CD4-positive, CD25-positive, alpha-beta regulatory T cell (primary cell): ENCODE measurements at regions not wholly inside any gene's neighbourhood (a gene's known extent, or its start where the extent isn't known, plus 50 kb on each side); places are given as distances from the start of the nearest gene placed in this dataset.

Experiments
- ATAC-seq, 2 donors: fragments of 150-1000 bp; cut with Tn5 transposase; one replicate each; pipeline ENCODE4 v1.10.0; 2021; ENCODE audit warnings: low read depth in 2 of 2, moderate number of reproducible peaks in 2 of 2, moderate library complexity in 1 of 2
- DNase-seq, 3 donors: peaks; one replicate each; pipeline versions ENCODE4 v3.0.0 to v3.0.0-alpha.2; 2012 to 2022; ENCODE audit warnings: mixed read lengths in 1 of 3
- H3K27ac ChIP-seq: one replicate; pipeline ENCODE4 v1.7.0; 2013; ENCODE audit warnings: mild to moderate bottlenecking, low read length; ENCODE audit not compliant: insufficient read depth, poor library complexity, severe bottlenecking
- H3K27me3 ChIP-seq: one replicate; pipeline ENCODE4 v1.7.0; 2013; ENCODE audit warnings: low read length; ENCODE audit not compliant: control insufficient read depth, insufficient read depth
- H3K36me3 ChIP-seq: one replicate; pipeline ENCODE4 v1.7.0; 2013; ENCODE audit warnings: mild to moderate bottlenecking, low read length, moderate library complexity; ENCODE audit not compliant: control insufficient read depth, insufficient read depth
- H3K4me1 ChIP-seq: 2 replicates; pipeline ENCODE4 v1.7.0; 2013; ENCODE audit warnings: mild to moderate bottlenecking, low read length; ENCODE audit not compliant: insufficient read depth, control insufficient read depth, poor library complexity, severe bottlenecking
- H3K4me3 ChIP-seq: one replicate; pipeline ENCODE4 v1.7.0; 2013; ENCODE audit warnings: low read depth, mild to moderate bottlenecking, low read length, moderate library complexity
- H3K9me3 ChIP-seq, 2 experiments: 1 replicate in 1 of 2; 2 replicates in 1 of 2; pipeline ENCODE4 v1.7.0; 2013; ENCODE audit warnings: low read length in 2 of 2, mild to moderate bottlenecking in 1 of 2, moderate library complexity in 1 of 2; ENCODE audit not compliant: control insufficient read depth in 2 of 2
- H3K27ac Mint-ChIP-seq, 3 donors: one replicate each; pipeline ENCODE4 v1.8.0; 2020 to 2022; ENCODE audit warnings: mild to moderate bottlenecking in 3 of 3, mixed read lengths in 3 of 3, moderate library complexity in 2 of 3
- H3K27me3 Mint-ChIP-seq: one replicate; pipeline ENCODE4 v1.8.0; 2022; ENCODE audit warnings: mild to moderate bottlenecking, mixed read lengths
- H3K36me3 Mint-ChIP-seq: one replicate; pipeline ENCODE4 v1.8.0; 2020; ENCODE audit warnings: mixed read lengths
- H3K4me1 Mint-ChIP-seq, 4 donors: one replicate each; pipeline ENCODE4 v1.8.0; 2020 to 2022; ENCODE audit warnings: mixed read lengths in 4 of 4, mild to moderate bottlenecking in 1 of 4
- H3K4me3 Mint-ChIP-seq, 4 donors: one replicate each; pipeline ENCODE4 v1.8.0; 2020 to 2022; ENCODE audit warnings: mild to moderate bottlenecking in 4 of 4, mixed read lengths in 4 of 4, moderate library complexity in 3 of 4
- H3K9me3 Mint-ChIP-seq, 7 donors: one replicate each; pipeline ENCODE4 v1.8.0; 2020 to 2022; ENCODE audit warnings: mixed read lengths in 7 of 7, mild to moderate bottlenecking in 3 of 7, moderate library complexity in 2 of 7

DNA sequence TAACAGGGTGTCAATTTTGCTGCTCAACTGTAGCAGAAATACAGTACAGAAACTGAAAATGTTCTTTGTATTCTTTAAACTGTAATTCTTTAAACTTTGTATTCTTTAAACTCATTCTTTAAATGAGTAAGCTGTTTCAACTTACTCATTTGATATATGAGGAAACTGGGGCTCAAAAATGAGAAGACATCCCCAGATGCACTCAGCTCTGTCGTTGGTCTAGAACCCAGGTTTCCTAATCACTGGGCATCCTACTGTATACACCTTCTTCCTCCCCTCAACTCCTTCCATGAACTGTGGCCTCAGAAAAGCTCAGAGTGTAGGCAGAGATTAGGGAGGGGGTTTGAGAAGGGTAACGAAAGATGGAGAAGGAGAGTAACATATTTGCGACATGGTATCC, 136.5 kb upstream of the MAST4 start:
- Histone ChIP-seq H3K36me3 (no peaks in the 10 kb centered on the region), H3K4me3 (no peak overlapping the region), H3K27ac (no peak overlapping the region), H3K9me3 (no peaks in the 10 kb centered on the region), H3K4me1 (no peaks in the 10 kb centered on the region), H3K27me3 (peaks cover 4% of the 10 kb centered on the region)
- peaks cover 0 to 4% (median 0%) of the 10 kb centered on the region in 7 donors for H3K9me3 Mint-ChIP-seq
- ATAC-seq, result no peak
- H3K27me3 Mint-ChIP-seq, result peaks cover 9% of the 10 kb centered on the region
- H3K36me3 Mint-ChIP-seq, result no peaks in the 10 kb centered on the region
- H3K4me3 Mint-ChIP-seq, result no peak overlapping the region
- H3K27ac Mint-ChIP-seq, result no peak overlapping the region
- DNase-seq, result no peak
- peaks cover 0 to 2% (median 0%) of the 10 kb centered on the region in 4 donors for H3K4me1 Mint-ChIP-seq

- Histone ChIP-seq H3K36me3 (no peaks in the 10 kb centered on the region), H3K9me3 (peaks cover 0 to 6% of the 10 kb centered on the region in 2 experiments), H3K4me3 (no peak overlapping the region), H3K4me1 (no peaks in the 10 kb centered on the region), H3K27me3 (no peaks in the 10 kb centered on the region), H3K27ac (no peak overlapping the region)
- Mint-ChIP-seq H3K36me3 (no peaks in the 10 kb centered on the region), H3K27ac (no peak overlapping the region), H3K9me3 (peaks cover 0 to 12% (median 1%) of the 10 kb centered on the region in 7 donors), H3K4me1 (no peaks in the 10 kb centered on the region), H3K27me3 (no peaks in the 10 kb centered on the region), H3K4me3 (no peak overlapping the region)
- DNase-seq (no peak), ATAC-seq (no peak)
Measured at GRCh38 chr5:66467564-66467963, 128.6 kb upstream of the MAST4 start.

DNA sequence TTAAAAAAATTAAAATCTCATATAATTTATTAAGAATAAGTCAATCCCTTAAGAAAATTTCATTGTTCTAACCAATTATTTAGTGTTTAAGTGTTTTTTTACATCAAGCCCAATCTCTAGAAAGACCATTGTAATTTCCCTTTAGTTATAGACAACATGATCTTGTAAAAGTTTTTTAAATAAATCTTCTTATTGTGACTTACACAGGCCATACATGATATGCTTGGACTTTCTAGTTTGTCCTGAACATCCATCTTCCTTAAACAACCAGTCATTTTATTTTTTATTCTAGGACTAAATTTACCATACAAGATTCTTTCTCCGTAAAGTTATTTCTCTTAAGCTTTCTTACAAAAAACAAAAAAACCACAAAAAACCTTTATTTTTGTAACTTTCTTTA, 126.5 kb upstream of the MAST4 start:
- H3K27me3 ChIP-seq, result no peaks in the 10 kb centered on the region
- Mint-ChIP-seq H3K4me1 (no peaks in the 10 kb centered on the region), H3K27me3 (no peaks in the 10 kb centered on the region)

GRCh38 chr5:66472010-66472409, 124.2 kb upstream of the MAST4 start:
- no peaks in the 10 kb centered on the region for H3K27me3 Mint-ChIP-seq
- H3K27me3 ChIP-seq, result no peaks in the 10 kb centered on the region
- DNase-seq, result no peak
- ATAC-seq, result no peak
- peaks cover 0 to 12% (median 2%) of the 10 kb centered on the region in 7 donors for H3K9me3 Mint-ChIP-seq
- no peak overlapping the region for H3K27ac ChIP-seq
- H3K4me3 Mint-ChIP-seq, result no peak overlapping the region
- no peaks in the 10 kb centered on the region for H3K4me1 ChIP-seq
- H3K27ac Mint-ChIP-seq, result peak overlapping the region in 1 of 3 donors; percentile 28
- no peaks in the 10 kb centered on the region for H3K36me3 Mint-ChIP-seq
- peaks cover 0 to 6% of the 10 kb centered on the region in 2 experiments for H3K9me3 ChIP-seq
- H3K36me3 ChIP-seq, result no peaks in the 10 kb centered on the region
- H3K4me1 Mint-ChIP-seq, result no peaks in the 10 kb centered on the region
- H3K4me3 ChIP-seq, result no peak overlapping the region

More for the DNA sequence above, 126.5 kb upstream of the MAST4 start:
- Histone ChIP-seq H3K27ac (no peak overlapping the region), H3K4me3 (no peak overlapping the region), H3K36me3 (no peaks in the 10 kb centered on the region), H3K9me3 (peaks cover 0 to 6% of the 10 kb centered on the region in 2 experiments), H3K4me1 (no peaks in the 10 kb centered on the region)
- peaks cover 0 to 12% (median 4%) of the 10 kb centered on the region in 7 donors for H3K9me3 Mint-ChIP-seq
- no peaks in the 10 kb centered on the region for H3K36me3 Mint-ChIP-seq
- ATAC-seq (no peak), DNase-seq (no peak)
- H3K27ac Mint-ChIP-seq, result no peak overlapping the region
- no peak overlapping the region for H3K4me3 Mint-ChIP-seq

DNA sequence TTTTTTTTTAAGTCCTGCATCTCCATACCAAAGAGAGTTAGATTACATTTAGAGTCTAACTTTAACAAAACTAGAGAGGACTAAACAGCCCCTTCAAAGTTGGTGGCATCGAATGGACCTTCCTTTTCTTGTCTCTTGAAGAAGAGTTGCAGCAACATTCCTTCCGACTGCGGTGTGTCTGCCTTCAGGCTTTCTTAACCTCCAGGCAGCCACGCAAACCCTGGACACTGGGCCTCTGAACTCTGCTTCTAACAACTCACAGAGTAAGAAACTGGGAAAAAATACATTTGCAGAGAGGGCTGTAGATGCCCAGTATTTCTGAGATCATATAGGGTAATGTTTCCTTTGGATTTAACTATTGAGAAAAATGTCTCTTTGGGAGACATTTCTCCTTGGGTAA, 120.5 kb upstream of the MAST4 start:
- H3K27ac Mint-ChIP-seq, result no peak overlapping the region

DNA sequence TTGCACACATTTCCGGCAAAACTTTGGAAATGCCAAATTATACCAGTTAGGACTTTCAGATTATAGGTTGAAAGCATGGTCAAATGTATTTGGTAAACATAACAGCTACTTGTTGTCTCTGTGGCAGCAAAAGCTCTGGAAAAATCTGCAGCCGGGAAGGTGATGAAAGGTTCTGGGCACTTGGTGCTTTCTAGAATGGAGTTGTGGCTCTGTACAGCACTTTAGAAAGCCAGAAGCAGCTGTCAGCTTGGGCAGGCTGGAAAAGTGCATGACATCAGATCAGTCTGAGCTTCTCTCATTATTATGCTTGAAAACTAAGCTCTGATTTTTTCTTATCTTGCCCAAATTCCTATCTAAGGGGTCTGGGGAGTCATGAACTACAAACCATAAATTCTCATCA, 118.6 kb upstream of the MAST4 start:
- H3K9me3 Mint-ChIP-seq, result peaks cover 0 to 9% (median 2%) of the 10 kb centered on the region in 7 donors
- Histone ChIP-seq H3K36me3 (no peaks in the 10 kb centered on the region), H3K27me3 (no peaks in the 10 kb centered on the region), H3K4me1 (no peaks in the 10 kb centered on the region), H3K9me3 (no peaks in the 10 kb centered on the region), H3K4me3 (no peak overlapping the region), H3K27ac (no peak overlapping the region)
- no peak overlapping the region for H3K4me3 Mint-ChIP-seq
- DNase-seq (no peak), ATAC-seq (no peak)
- no peaks in the 10 kb centered on the region for H3K27me3 Mint-ChIP-seq
- H3K27ac Mint-ChIP-seq, result no peak overlapping the region
- no peaks in the 10 kb centered on the region for H3K36me3 Mint-ChIP-seq
- H3K4me1 Mint-ChIP-seq, result no peaks in the 10 kb centered on the region

More for the DNA sequence above, 120.5 kb upstream of the MAST4 start:
- no peaks in the 10 kb centered on the region for H3K4me1 ChIP-seq
- H3K4me3 ChIP-seq, result no peak overlapping the region
- Mint-ChIP-seq H3K27me3 (no peaks in the 10 kb centered on the region), H3K4me1 (no peaks in the 10 kb centered on the region), H3K9me3 (peaks cover 0 to 3% (median under 1%) of the 10 kb centered on the region in 7 donors), H3K36me3 (no peaks in the 10 kb centered on the region), H3K4me3 (no peak overlapping the region)
- no peaks in the 10 kb centered on the region for H3K27me3 ChIP-seq
- no peaks in the 10 kb centered on the region for H3K9me3 ChIP-seq
- H3K36me3 ChIP-seq, result no peaks in the 10 kb centered on the region
- no peak overlapping the region for H3K27ac ChIP-seq
- DNase-seq, result no peak
- no peak for ATAC-seq

- H3K27me3 ChIP-seq, result no peaks in the 10 kb centered on the region
- H3K9me3 ChIP-seq, result no peaks in the 10 kb centered on the region
- Mint-ChIP-seq H3K4me1 (no peaks in the 10 kb centered on the region), H3K27ac (no peak overlapping the region), H3K9me3 (peaks cover 0 to 5% (median 0%) of the 10 kb centered on the region in 7 donors), H3K36me3 (no peaks in the 10 kb centered on the region), H3K27me3 (peaks cover 10% of the 10 kb centered on the region), H3K4me3 (no peak overlapping the region)
- H3K36me3 ChIP-seq, result no peaks in the 10 kb centered on the region
- ATAC-seq (no peak), DNase-seq (peak in 1 of 3 donors; percentile 1)
- no peaks in the 10 kb centered on the region for H3K4me1 ChIP-seq
- H3K27ac ChIP-seq, result no peak overlapping the region
- no peak overlapping the region for H3K4me3 ChIP-seq
Measured at GRCh38 chr5:66494437-66494836, 101.8 kb upstream of the MAST4 start.

- no peaks in the 10 kb centered on the region for H3K4me1 ChIP-seq
- no peak overlapping the region for H3K27ac ChIP-seq
- peaks cover 7% of the 10 kb centered on the region for H3K27me3 Mint-ChIP-seq
- DNase-seq, result no peak
- H3K27me3 ChIP-seq, result no peaks in the 10 kb centered on the region
- H3K4me3 ChIP-seq, result no peak overlapping the region
- H3K36me3 Mint-ChIP-seq, result no peaks in the 10 kb centered on the region
- H3K4me1 Mint-ChIP-seq, result no peaks in the 10 kb centered on the region
- no peaks in the 10 kb centered on the region for H3K9me3 ChIP-seq
- no peaks in the 10 kb centered on the region for H3K36me3 ChIP-seq
- no peak for ATAC-seq
- no peak overlapping the region for H3K27ac Mint-ChIP-seq
- no peak overlapping the region for H3K4me3 Mint-ChIP-seq
- H3K9me3 Mint-ChIP-seq, result peaks cover 0 to 3% (median 0%) of the 10 kb centered on the region in 7 donors
Measured at GRCh38 chr5:66498791-66499207, 97.4 kb upstream of the MAST4 start.
